GM18520 (cell line): ENCODE measurements at regions not wholly inside any gene's neighbourhood (a gene's known extent, or its start where the extent isn't known, plus 50 kb on each side); places are given as distances from the start of the nearest gene placed in this dataset.
"Not testable (repeated sequence)": the region's sequence is repeated elsewhere in the genome, so short reads cannot be mapped to it uniquely, and the experiment has no call there.

Source experiments
- ATAC-seq: cut with Tn5 transposase; IDR thresholded peaks from one replicate; pipeline ENCODE4 v1.9.1; 2021; ENCODE audit not compliant: unreplicated experiment

DNA sequence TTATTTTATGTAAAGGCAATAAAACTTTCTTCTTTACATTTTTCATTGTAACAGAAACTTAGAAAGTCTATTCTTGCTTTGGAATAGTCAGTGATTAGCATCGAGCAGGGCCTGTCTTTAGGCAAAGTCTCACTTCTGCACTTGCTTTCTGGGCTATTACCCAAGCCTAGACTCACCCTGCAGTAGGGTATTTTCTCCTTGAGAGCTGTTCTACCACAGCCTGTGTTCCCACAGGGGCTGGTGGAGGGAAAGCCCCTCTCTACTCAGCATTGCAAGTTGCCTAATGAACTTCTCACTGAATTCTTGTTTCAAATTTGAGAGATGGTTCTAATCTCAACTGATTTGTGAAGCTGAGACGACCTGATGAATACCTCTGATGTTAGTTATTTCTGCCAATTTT, 111.7 kb upstream of the KLHL14 start:
- ATAC-seq = peak; percentile 71

- ATAC-seq = no peak
Measured at GRCh38 chr18:32881009-32881408, 108.2 kb upstream of the KLHL14 start.

GRCh38 chr18:32879497-32879896, 106.7 kb upstream of the KLHL14 start:
- ATAC-seq = no peak

- no peak for ATAC-seq
Measured at GRCh38 chr18:32878436-32878835, 105.6 kb upstream of the KLHL14 start.

GRCh38 chr18:32877371-32877770, 104.5 kb upstream of the KLHL14 start:
- no peak for ATAC-seq

DNA sequence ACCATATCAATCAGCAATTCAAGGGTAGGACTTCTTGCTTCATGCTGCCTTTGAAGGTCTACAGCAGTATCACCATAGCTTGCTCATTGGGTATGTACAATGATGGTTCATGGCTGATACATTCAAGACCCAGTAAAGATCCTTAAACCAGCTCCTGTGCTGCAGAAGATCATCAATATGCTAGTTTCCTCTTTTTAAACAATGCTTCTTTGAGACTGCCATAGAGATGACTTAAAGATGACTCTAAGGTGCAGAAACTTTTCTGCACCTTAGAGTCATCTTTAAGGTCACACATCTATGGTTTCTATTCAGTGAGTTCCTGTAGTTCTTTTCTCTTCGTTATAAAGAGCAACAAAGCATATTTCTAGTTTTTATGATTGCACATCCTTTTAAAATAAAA, 102.8 kb upstream of the KLHL14 start:
- ATAC-seq = no peak

GRCh38 chr18:32871786-32872185, 99.0 kb upstream of the KLHL14 start:
- no peak for ATAC-seq

DNA sequence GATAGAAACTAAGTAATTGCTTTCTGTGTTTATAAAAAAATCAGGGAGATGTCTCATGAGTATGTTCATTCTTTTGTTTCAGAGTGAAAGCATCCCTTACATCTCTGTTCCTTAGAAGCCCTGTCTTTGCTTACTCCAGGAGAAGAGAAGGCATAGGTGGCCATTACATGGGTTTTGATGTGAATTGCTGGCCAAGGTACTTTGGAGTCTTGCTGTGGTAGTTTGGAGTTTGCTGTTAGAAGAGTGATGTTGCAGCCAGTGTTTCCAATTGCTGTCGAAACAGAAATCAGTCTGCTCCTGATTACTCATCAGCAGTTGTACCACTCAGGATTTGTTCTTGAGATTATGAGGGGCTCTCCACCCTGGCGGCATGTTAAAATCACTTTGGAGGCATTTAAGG, 97.8 kb upstream of the KLHL14 start:
- ATAC-seq = no peak

DNA sequence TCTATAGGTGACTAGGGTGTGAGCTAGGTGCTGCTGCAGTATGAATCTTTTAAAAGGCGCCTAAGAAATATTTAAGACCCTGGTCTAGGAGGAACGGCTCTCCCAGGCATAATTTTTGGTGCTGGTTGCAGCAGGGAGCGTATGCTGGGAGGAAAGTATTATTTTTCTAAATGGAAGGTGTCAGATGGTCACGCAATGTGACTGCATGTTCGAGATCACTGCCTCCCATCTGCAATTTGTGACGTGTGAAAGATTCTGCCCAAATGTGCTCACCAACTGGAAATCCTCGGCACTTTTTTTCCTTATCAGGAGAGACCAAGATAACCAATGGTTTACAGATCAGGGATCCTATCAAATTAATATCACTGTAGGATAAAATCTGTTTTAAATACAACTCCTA, 95.6 kb upstream of the KLHL14 start:
- ATAC-seq = no peak

DNA sequence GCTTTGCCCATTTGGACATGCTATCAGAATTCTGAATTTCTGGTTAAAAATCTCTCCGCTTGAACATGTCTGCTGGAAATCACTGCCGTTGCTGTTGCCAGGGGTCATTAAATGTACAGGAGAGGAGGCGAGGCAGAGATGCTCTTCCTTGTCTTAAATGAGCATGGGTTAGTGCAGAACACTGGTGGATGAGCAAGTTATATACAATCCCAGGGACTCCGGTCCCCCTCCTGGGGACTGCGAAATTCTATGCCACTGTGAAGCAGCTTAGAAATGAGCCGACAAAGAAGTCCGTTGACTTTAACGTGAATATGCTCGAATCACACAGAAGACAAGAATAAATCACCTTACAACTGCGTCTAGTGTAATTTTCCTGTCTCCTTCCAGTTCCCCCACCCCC, 95.1 kb upstream of the KLHL14 start:
- no peak for ATAC-seq

- ATAC-seq = no peak
Measured at GRCh38 chr18:32867330-32867729, 94.5 kb upstream of the KLHL14 start.

GRCh38 chr18:32862031-32862430, 89.2 kb upstream of the KLHL14 start:
- ATAC-seq = not testable (repeated sequence)

- ATAC-seq = no peak
Measured at GRCh38 chr18:32851936-32852335, 79.1 kb upstream of the KLHL14 start.

DNA sequence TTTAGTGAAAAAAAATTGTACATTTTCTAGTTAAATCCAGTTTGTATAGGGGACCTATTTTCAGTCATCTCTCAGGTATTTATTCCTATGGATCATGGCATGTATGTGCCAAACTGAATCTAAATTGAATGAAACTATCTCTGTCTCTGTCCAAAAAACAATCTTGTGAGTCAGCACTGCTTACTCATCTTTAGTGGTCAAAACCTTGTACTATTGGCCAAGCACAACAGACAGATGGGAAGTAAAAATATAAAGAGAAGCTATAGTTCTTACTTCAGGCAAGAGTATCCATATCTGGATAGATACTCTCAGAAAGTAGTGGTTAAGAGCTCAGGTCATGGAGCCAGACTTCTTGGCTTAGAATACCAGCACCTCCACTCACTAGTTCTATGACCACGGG, 76.0 kb upstream of the KLHL14 start:
- ATAC-seq = no peak

- no peak for ATAC-seq
Measured at GRCh38 chr18:32847691-32848090, 74.9 kb upstream of the KLHL14 start.

GRCh38 chr18:32846896-32847295, 74.1 kb upstream of the KLHL14 start:
- ATAC-seq = no peak

- ATAC-seq = no peak
Measured at GRCh38 chr18:32840962-32841361, 68.1 kb upstream of the KLHL14 start.

DNA sequence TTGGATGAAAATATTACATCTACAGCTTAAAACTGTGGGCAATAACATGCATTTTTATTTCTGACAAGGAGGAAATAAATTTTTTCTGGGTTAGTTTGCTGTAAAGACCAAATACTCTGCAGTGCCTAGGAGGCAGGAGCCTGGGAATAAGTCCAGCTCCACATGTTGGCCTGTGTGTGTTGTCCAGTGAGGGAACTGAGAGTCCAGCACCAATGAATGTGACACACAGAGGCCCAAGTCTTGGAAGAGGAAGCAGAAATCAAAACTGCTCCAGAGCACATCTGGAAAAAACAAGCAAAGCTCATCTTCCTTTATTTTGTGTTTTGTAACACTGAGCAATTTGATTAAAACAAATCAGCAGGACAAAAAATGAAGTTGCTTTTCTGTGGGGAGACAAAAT, 63.1 kb upstream of the KLHL14 start:
- ATAC-seq = no peak

DNA sequence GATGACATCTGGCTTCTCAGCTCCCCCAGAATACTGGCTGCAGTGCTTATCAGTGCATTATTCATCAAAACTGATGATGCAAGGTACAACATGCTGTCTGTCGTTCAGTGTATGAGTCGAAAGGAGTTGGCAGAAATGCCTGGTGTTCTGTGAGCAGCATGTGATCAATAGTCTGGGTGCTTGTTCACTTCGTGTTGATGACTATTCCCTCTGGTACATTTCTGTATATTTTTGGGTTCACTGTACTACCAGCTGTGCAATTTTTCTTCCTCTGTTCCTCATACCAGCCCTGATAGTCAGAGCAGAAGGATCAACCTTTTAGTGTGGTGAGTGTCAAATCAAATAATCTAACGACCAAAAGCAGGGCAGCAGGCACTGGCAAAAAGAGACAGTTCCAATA, 59.0 kb upstream of the KLHL14 start:
- no peak for ATAC-seq

DNA sequence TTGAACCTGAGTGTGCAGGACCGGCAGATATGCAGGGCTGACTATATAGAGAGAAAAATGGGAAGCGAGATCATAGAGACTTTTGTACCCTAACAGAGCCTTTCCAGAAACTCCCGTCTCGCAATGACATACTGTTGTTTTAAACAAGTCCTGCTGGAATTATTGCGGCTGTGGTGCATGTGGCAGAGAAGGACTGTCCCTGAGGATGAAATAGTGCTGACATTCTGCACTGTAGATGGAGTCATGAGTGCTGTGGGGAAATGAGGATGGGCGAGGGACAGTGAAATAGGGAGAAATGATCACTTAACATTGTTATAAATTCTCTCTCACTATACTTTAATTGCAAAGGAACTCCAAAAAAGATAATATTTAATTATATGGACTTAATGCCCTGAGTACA, 50.4 kb upstream of the KLHL14 start:
- ATAC-seq = no peak
